Prostate gland (tissue), 2 donors: ENCODE measurements at regions not wholly inside any gene's neighbourhood (a gene's known extent, or its start where the extent isn't known, plus 50 kb on each side); places are given as distances from the start of the nearest gene placed in this dataset.

Source experiments
- POLR2AphosphoS5 ChIP-seq: sonication (generic); formaldehyde crosslinking; IDR thresholded peaks from one replicate; pipeline ENCODE4 v1.6.1; 2017; ENCODE audit warnings: antibody characterized with exemption
- TF ChIP-seq, protein P1 (sequence below), 4 experiments: fragments of 200-600 bp in 2 of 4; fragments of 450-650 bp in 2 of 4; sonication (generic) in 2 of 4; IDR thresholded peaks; 1 replicate in 3 of 4; 2 replicates in 1 of 4; pipeline ENCODE4 v1.5.1; 2016 to 2019; ENCODE audit warnings: antibody characterized with exemption in 4 of 4, mild to moderate bottlenecking in 2 of 4, moderate library complexity in 2 of 4

DNA sequence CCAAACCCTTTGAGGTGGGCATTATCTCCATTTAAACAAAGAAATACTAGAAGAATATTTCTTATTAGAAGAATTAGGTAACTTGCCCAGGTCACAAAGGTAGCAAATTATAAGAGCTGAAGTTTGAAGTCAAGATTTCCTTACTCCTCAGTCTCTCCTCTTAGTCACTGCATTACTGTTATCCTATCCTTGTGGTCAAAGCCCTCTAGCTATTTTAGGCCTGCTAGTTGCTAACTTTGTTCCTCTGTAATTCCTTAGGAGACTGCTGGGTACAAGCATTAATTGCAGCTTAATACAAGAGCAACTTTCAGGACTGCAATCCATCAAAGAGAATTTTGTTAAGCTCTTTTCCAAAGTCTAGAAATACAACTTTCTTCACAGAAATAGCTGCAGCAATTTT, 528.2 kb downstream of the ZIC1 start:
- TF ChIP-seq POLR2AphosphoS5: no peak
- TF ChIP-seq, protein P1, sequence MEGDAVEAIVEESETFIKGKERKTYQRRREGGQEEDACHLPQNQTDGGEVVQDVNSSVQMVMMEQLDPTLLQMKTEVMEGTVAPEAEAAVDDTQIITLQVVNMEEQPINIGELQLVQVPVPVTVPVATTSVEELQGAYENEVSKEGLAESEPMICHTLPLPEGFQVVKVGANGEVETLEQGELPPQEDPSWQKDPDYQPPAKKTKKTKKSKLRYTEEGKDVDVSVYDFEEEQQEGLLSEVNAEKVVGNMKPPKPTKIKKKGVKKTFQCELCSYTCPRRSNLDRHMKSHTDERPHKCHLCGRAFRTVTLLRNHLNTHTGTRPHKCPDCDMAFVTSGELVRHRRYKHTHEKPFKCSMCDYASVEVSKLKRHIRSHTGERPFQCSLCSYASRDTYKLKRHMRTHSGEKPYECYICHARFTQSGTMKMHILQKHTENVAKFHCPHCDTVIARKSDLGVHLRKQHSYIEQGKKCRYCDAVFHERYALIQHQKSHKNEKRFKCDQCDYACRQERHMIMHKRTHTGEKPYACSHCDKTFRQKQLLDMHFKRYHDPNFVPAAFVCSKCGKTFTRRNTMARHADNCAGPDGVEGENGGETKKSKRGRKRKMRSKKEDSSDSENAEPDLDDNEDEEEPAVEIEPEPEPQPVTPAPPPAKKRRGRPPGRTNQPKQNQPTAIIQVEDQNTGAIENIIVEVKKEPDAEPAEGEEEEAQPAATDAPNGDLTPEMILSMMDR (IDR thresholded peaks at IDR 0.05): no peak
